Body of pancreas (tissue), 4 donors: ENCODE measurements at regions not wholly inside any gene's neighbourhood (a gene's known extent, or its start where the extent isn't known, plus 50 kb on each side); places are given as distances from the start of the nearest gene placed in this dataset.

Source experiments
- CTCF ChIP-seq, 7 experiments: fragments of 450-650 bp in 4 of 7; fragments of 200-600 bp in 3 of 7; sonication (generic) in 3 of 7; IDR thresholded peaks; one replicate each; pipeline ENCODE4 v1.5.1; 2016 to 2019; ENCODE audit warnings: antibody characterized with exemption in 7 of 7
- POLR2A ChIP-seq, 3 donors: fragments of 450-650 bp; IDR thresholded peaks; one replicate each; pipeline ENCODE4 v1.6.1; 2016; ENCODE audit warnings: antibody characterized with exemption in 3 of 3, mild to moderate bottlenecking in 2 of 3

GRCh38 chr9:110088099-110088498 is 119.9 kb downstream of the C9orf152 start:
- TF ChIP-seq CTCF (IDR thresholded peaks at IDR 0.05), result no peak
- no peak for TF ChIP-seq POLR2A (IDR thresholded peaks at IDR 0.05)
